K562 (cell line): ENCODE measurements at regions not wholly inside any gene's neighbourhood (a gene's known extent, or its start where the extent isn't known, plus 50 kb on each side); places are given as distances from the start of the nearest gene placed in this dataset.

Experiments used
- ATAC-seq: fragments of 200-7000 bp; cut with Tn5 transposase; 3 replicates; pipeline ENCODE4 v1.9.1; 2020; ENCODE audit warnings: moderate library complexity
- BruUV-seq: library from RNA; stranded (reverse); fragments of 400-500 nt; replicated peaks from 2 replicates; lab custom pipeline; 2021; lab: Mats Ljungman, UMichigan
- CTCF ChIA-PET: fragments of 300-600 bp; formaldehyde crosslinking; extraction: SDS; loops from one replicate; lab custom pipeline; 2021; ENCODE audit warnings: low intra/inter-chr PET ratio; lab: Yijun Ruan, JAX
- POLR2A ChIA-PET: fragments of 300-600, 350-650 bp; sonication (Branson Sonifier 250); formaldehyde crosslinking; extraction: SDS; loops from one replicate; lab custom pipeline; 2021; ENCODE audit warnings: antibody characterized with exemption, inconsistent platforms; lab: Yijun Ruan, JAX
- DNase-seq, 4 experiments: peaks; one replicate each; pipeline versions ENCODE4 v3.0.0 to v3.0.0-alpha.2; 2011 to 2018; ENCODE audit warnings: low spot score in 3 of 4, mixed read lengths in 3 of 4; ENCODE audit errors: extremely low read depth in 1 of 4
- FAIRE-seq: peaks from 2 replicates; lab custom pipeline; 2011; peaks lifted over from hg19 to GRCh38; lab: Jason Lieb, UNC
- H2AFZ ChIP-seq: 2 replicates; pipeline ENCODE4 v1.6.0; 2011; ENCODE audit warnings: low read depth, low read length, control low read depth, inconsistent platforms
- H3K27ac ChIP-seq: fragments of 200-600 bp; 3 replicates; pipeline ENCODE4 v1.8.0; 2011; ENCODE audit warnings: low read depth, mild to moderate bottlenecking, control low read depth, inconsistent platforms, low read length, moderate library complexity, mixed read lengths; ENCODE audit errors: extremely low read depth
- H3K27me3 ChIP-seq, 2 experiments: fragments of 300-600 bp in 1 of 2; 2 replicates in 1 of 2; 3 replicates in 1 of 2; pipeline versions ENCODE4 v1.6.0 to v1.8.0; 2011; ENCODE audit warnings: inconsistent platforms in 2 of 2, low read length in 2 of 2, mild to moderate bottlenecking in 1 of 2, mixed read lengths in 1 of 2, moderate library complexity in 1 of 2; ENCODE audit not compliant: control insufficient read depth in 2 of 2, insufficient read depth in 2 of 2
- H3K36me3 ChIP-seq: fragments of 300-600 bp; 3 replicates; pipeline ENCODE4 v1.8.0; 2011; ENCODE audit warnings: mild to moderate bottlenecking, low read length, inconsistent platforms; ENCODE audit not compliant: control insufficient read depth, insufficient read depth
- H3K4me1 ChIP-seq, 2 experiments: fragments of 200-600 bp in 1 of 2; replicated peaks in 1 of 2; 2 replicates in 1 of 2; 3 replicates in 1 of 2; pipeline versions ENCODE4 v1.5.1 to v1.8.0; 2011; ENCODE audit warnings: inconsistent platforms in 2 of 2, low read length in 2 of 2, mild to moderate bottlenecking in 1 of 2, mixed read lengths in 1 of 2, moderate library complexity in 1 of 2; ENCODE audit not compliant: control insufficient read depth in 2 of 2, insufficient read depth in 2 of 2
- H3K4me2 ChIP-seq: 2 replicates; pipeline ENCODE4 v1.6.1; 2011; ENCODE audit warnings: low read length, control low read depth, inconsistent platforms, mixed read lengths; ENCODE audit not compliant: insufficient read depth
- H3K4me3 ChIP-seq: fragments of 200-600 bp; sonication (generic), shearing (Covaris generic); 2 replicates; pipeline ENCODE4 v1.5.1; 2016; ENCODE audit warnings: control low read depth, inconsistent platforms
- H3K79me2 ChIP-seq: fragments of 200-600 bp; 3 replicates; pipeline ENCODE4 v1.8.0; 2011; ENCODE audit warnings: low read length, inconsistent platforms; ENCODE audit not compliant: control insufficient read depth, insufficient read depth
- H3K9ac ChIP-seq, 2 experiments: 2 replicates each; pipeline versions ENCODE4 v1.6.0 to v1.6.1; 2011; ENCODE audit warnings: low read depth in 2 of 2, low read length in 2 of 2, control low read depth in 1 of 2, inconsistent platforms in 1 of 2, mild to moderate bottlenecking in 1 of 2, mixed read lengths in 1 of 2; ENCODE audit not compliant: insufficient read depth in 1 of 2
- H3K9me1 ChIP-seq: one replicate; pipeline ENCODE4 v1.6.0; 2011; ENCODE audit warnings: inconsistent platforms, mild to moderate bottlenecking, low read length, moderate library complexity; ENCODE audit not compliant: control insufficient read depth, insufficient read depth
- H3K9me3 ChIP-seq: replicated peaks from 2 replicates; pipeline ENCODE4 v1.5.1; 2011; ENCODE audit warnings: low read depth, low read length, inconsistent platforms; ENCODE audit not compliant: control insufficient read depth, insufficient read depth
- H4K20me1 ChIP-seq: replicated peaks from 2 replicates; pipeline ENCODE4 v1.6.1; 2011; ENCODE audit warnings: low read length, inconsistent platforms, mixed read lengths; ENCODE audit not compliant: control insufficient read depth, insufficient read depth
- DLX4 ChIP-seq: fragments of 250-450 bp; sonication (Bioruptor Pico); IDR thresholded peaks from 2 replicates; pipeline ENCODE4 v1.6.1; 2021; ENCODE audit warnings: mild to moderate bottlenecking
- MAFF ChIP-seq: IDR thresholded peaks from 2 replicates; pipeline ENCODE4 v1.6.1; 2012; ENCODE audit warnings: low read length, improper control_type of control experiment
- PREB ChIP-seq: sonication (generic); formaldehyde crosslinking; IDR thresholded peaks from 2 replicates; pipeline ENCODE4 v1.8.1; 2023; ENCODE audit warnings: mild to moderate bottlenecking, missing genetic modification reagents
- WGBS: fragments of 100-300 bp; shearing (Covaris generic); methylation state at CpG from one replicate; pipeline ENCODE4 v1.1.6; 2016; ENCODE audit warnings: low coverage, mixed read lengths; ENCODE audit not compliant: insufficient coverage; ENCODE audit errors: missing lambda C conversion rate; 5-methylcytosine and 5-hydroxymethylcytosine counted together
- in situ Hi-C: fragments of 300-500 bp; cut with MboI; formaldehyde crosslinking; loops from 4 replicates; pipeline ENCODE4 v1.15.0; 2018; ENCODE audit warnings: inconsistent platforms, mixed read lengths
- intact Hi-C: fragments of 100-400 bp; cut with micrococcal nuclease; formaldehyde crosslinking; loops from 2 replicates; pipeline ENCODE4 v1.14.2; 2022

GRCh38 chr6:8187209-8187608 is 84.9 kb upstream of the EEF1E1 start:
- no peak for DNase-seq
- Histone ChIP-seq H3K9me3 (no peaks in the 10 kb centered on the region), H3K27ac (no peak overlapping the region), H3K4me2 (no peak overlapping the region), H3K36me3 (no peaks in the 10 kb centered on the region), H4K20me1 (no peaks in the 10 kb centered on the region), H3K4me3 (no peak overlapping the region), H3K79me2 (no peaks in the 10 kb centered on the region), H3K4me1 (no peaks in the 10 kb centered on the region; a peak in 1 of 5 replicates), H3K9ac (no peak overlapping the region), H3K27me3 (peaks cover 3 to 4% of the 10 kb centered on the region in 2 experiments; a peak in 2 of 5 replicates), H3K9me1 (no peaks in the 10 kb centered on the region), H2AFZ (no peak overlapping the region)
- BruUV-seq, result no TSS peak
- ChIA-PET POLR2A (no interaction called here), CTCF (no interaction called here)
- 0% methylated on average over 2 of the region's 2 CpGs for WGBS
- TF ChIP-seq PREB (CRISPR knock-in tag) (no peak), MAFF (peak; percentile 17; the same call in 1 of the 2 replicates), DLX4 (CRISPR knock-in tag) (no peak)
- in situ Hi-C loops, result no loop called here
- intact Hi-C loops, result no loop called here
- ATAC-seq, result no peak
- FAIRE-seq, result no peak
